Ishikawa (cell line): ENCODE measurements at regions not wholly inside any gene's neighbourhood (a gene's known extent, or its start where the extent isn't known, plus 50 kb on each side); places are given as distances from the start of the nearest gene placed in this dataset.

Experiments
- EP300 ChIP-seq: IDR thresholded peaks from 2 replicates; pipeline ENCODE4 v1.6.1; 2012; ENCODE audit warnings: borderline replicate concordance
- REST ChIP-seq: IDR thresholded peaks from 2 replicates; pipeline ENCODE4 v1.6.1; 2012; ENCODE audit warnings: low read depth, mild to moderate bottlenecking
- TF ChIP-seq, protein P1 (sequence below): IDR thresholded peaks from 2 replicates; pipeline ENCODE4 v1.6.1; 2012

GRCh38 chr1:221171768-221172167 lies 292.5 kb downstream of the HLX start:
- TF ChIP-seq, protein P1, sequence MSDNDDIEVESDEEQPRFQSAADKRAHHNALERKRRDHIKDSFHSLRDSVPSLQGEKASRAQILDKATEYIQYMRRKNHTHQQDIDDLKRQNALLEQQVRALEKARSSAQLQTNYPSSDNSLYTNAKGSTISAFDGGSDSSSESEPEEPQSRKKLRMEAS = no peak
- TF ChIP-seq REST = no peak
- TF ChIP-seq EP300 = no peak
